C4-2B (cell line): ENCODE measurements at regions not wholly inside any gene's neighbourhood (a gene's known extent, or its start where the extent isn't known, plus 50 kb on each side); places are given as distances from the start of the nearest gene placed in this dataset.
"Not testable (repeated sequence)": the region's sequence is repeated elsewhere in the genome, so short reads cannot be mapped to it uniquely, and the experiment has no call there.

Source experiments
- H3K27ac ChIP-seq: fragments of 450-650 bp; 2 replicates; pipeline ENCODE4 v1.5.1; 2017
- CTCF ChIP-seq: fragments of 450-650 bp; conservative IDR thresholded peaks from 2 replicates; pipeline ENCODE4 v1.5.1; 2017; ENCODE audit warnings: mild to moderate bottlenecking
- ZFX ChIP-seq: fragments of 450-650 bp; IDR thresholded peaks from 2 replicates; pipeline ENCODE4 v1.6.1; 2017

- no peak overlapping the region for H3K27ac ChIP-seq
- TF ChIP-seq ZFX = no peak
- TF ChIP-seq CTCF = no peak
These were observed 107.5 kb upstream of the PELI1 start for GRCh38 chr2:64251497-64252250.

- not testable (repeated sequence) for H3K27ac ChIP-seq
These were observed 108.2 kb upstream of the PELI1 start for GRCh38 chr2:64252251-64252978.

GRCh38 chr2:64253421-64253820 is 109.2 kb upstream of the PELI1 start:
- H3K27ac ChIP-seq = not testable (repeated sequence)

- H3K27ac ChIP-seq = no peak overlapping the region
- TF ChIP-seq ZFX = no peak
- no peak for TF ChIP-seq CTCF
These were observed 114.3 kb upstream of the PELI1 start for GRCh38 chr2:64258566-64258965.

- TF ChIP-seq ZFX = no peak
- no peak for TF ChIP-seq CTCF
- no peak overlapping the region for H3K27ac ChIP-seq
These were observed 115.1 kb upstream of the PELI1 start for GRCh38 chr2:64259312-64259711.

- TF ChIP-seq ZFX (no peak), CTCF (no peak)
- H3K27ac ChIP-seq = no peak overlapping the region
These were observed 116.0 kb upstream of the PELI1 start for GRCh38 chr2:64260093-64260803.

- TF ChIP-seq ZFX (no peak), CTCF (no peak)
- no peak overlapping the region for H3K27ac ChIP-seq
These were observed 116.6 kb upstream of the PELI1 start for GRCh38 chr2:64260817-64261216.

- no peak overlapping the region for H3K27ac ChIP-seq
- TF ChIP-seq ZFX = no peak
- TF ChIP-seq CTCF = no peak
These were observed 117.9 kb upstream of the PELI1 start for GRCh38 chr2:64262071-64262470.
